Heart left ventricle (tissue), 16 donors: ENCODE measurements at regions not wholly inside any gene's neighbourhood (a gene's known extent, or its start where the extent isn't known, plus 50 kb on each side); places are given as distances from the start of the nearest gene placed in this dataset.

Experiments
- ATAC-seq, 4 donors: fragments of 200-7000 bp; cut with Tn5 transposase; one replicate each; pipeline ENCODE4 v1.9.1; 2020 to 2022; ENCODE audit warnings: moderate library complexity in 4 of 4, mild to moderate bottlenecking in 3 of 4, moderate number of reproducible peaks in 1 of 4
- DNase-seq, 5 donors: peaks; one replicate each; pipeline ENCODE4 v3.0.0-alpha.2; 2020
- H3K27ac ChIP-seq, 12 donors: fragments of 200-600 bp; sonication (generic) in 4 of 12; one replicate each; pipeline versions ENCODE4 v1.5.0 to v1.8.0; 2016 to 2022; ENCODE audit warnings: mild to moderate bottlenecking in 2 of 12
- H3K27me3 ChIP-seq, 9 donors: fragments of 200-600 bp; sonication (generic) in 2 of 9; one replicate each; pipeline versions ENCODE4 v1.5.1 to v1.8.0; 2016 to 2022; ENCODE audit warnings: mild to moderate bottlenecking in 3 of 9
- H3K36me3 ChIP-seq, 9 donors: fragments of 200-600 bp; sonication (generic) in 2 of 9; one replicate each; pipeline versions ENCODE4 v1.5.0 to v1.8.0; 2018 to 2022; ENCODE audit warnings: mild to moderate bottlenecking in 2 of 9
- H3K4me1 ChIP-seq, 12 donors: fragments of 200-600 bp; sonication (generic) in 4 of 12; one replicate each; pipeline versions ENCODE4 v1.5.0 to v1.8.0; 2016 to 2022; ENCODE audit warnings: mild to moderate bottlenecking in 3 of 12
- H3K4me3 ChIP-seq, 12 donors: fragments of 200-600 bp; sonication (generic) in 4 of 12; one replicate each; pipeline versions ENCODE4 v1.5.0 to v1.8.0; 2017 to 2022; ENCODE audit warnings: mild to moderate bottlenecking in 9 of 12, moderate library complexity in 4 of 12
- H3K9me3 ChIP-seq, 12 donors: fragments of 200-600 bp; sonication (generic) in 4 of 12; one replicate each; pipeline versions ENCODE4 v1.5.0 to v1.8.0; 2016 to 2022; ENCODE audit warnings: mild to moderate bottlenecking in 1 of 12
- POLR2A ChIP-seq, 2 donors: fragments of 450-650 bp; IDR thresholded peaks; one replicate each; pipeline ENCODE4 v1.6.1; 2017; ENCODE audit warnings: antibody characterized with exemption in 2 of 2, mild to moderate bottlenecking in 2 of 2, moderate library complexity in 2 of 2
- WGBS, 4 donors: extraction: QIAGEN DNeasy Blood & Tissue Kit in 2 of 4; methylation state at CpG; one replicate each; pipeline versions ENCODE4 v1.1.5 to v1.1.7; 2013 to 2018; 5-methylcytosine and 5-hydroxymethylcytosine counted together
- intact Hi-C, 10 donors: fragments of 100-400 bp; cut with DNase I; formaldehyde crosslinking; loops; one replicate each; pipeline versions ENCODE4 v1.11.1 to v1.14.2; 2022
- TF ChIP-seq, protein P1 (sequence below), 12 donors: fragments of 200-600 bp; sonication (generic) in 4 of 12; IDR thresholded peaks; one replicate each; pipeline versions ENCODE4 v1.5.0 to v1.8.0; 2018 to 2022; ENCODE audit warnings: antibody characterized with exemption in 12 of 12, mild to moderate bottlenecking in 5 of 12
- donor health status: ischemic (EF 13 %, LVEDD 7.1; RV severe dilation, severe dysfunction).
- donor health status: healthy with polysubstance abuse.
- donor health status: DM: no; HTN: yes; CAD: no.
- donor health status: DM: no; HTN: no; CAD: no.
- donor health status: ischemic (EF 25% LVEDD 6.9; RV normal size, moderate dysfunction).
- donor health status: ischemic (EF 25% LVEDD 5.7; RV mildly dilated, moderate dysfunction).
- donor health status: healthy.
- donor health status: DM: yes; HTN: yes; CAD: no.
- donor health status: ischemic (EF 35%, LVEDD 5.7; RV mildly dilated, moderate dysfunction).
- donor health status: nonischemic (EF 11% LVEDD 7.7; RV severe dilation, severe dysfunction).
- donor health status: DM: yes; HTN: yes; CAD: no.
- donor health status: PGD.
- donor health status: ischemic (EF 29% LVEDD 5.4; RV normal size, mild dysfunction).
- donor health status: nonischemic (EF 23%, LVEDD 6.1; RV moderate dilation, normal function).

DNA sequence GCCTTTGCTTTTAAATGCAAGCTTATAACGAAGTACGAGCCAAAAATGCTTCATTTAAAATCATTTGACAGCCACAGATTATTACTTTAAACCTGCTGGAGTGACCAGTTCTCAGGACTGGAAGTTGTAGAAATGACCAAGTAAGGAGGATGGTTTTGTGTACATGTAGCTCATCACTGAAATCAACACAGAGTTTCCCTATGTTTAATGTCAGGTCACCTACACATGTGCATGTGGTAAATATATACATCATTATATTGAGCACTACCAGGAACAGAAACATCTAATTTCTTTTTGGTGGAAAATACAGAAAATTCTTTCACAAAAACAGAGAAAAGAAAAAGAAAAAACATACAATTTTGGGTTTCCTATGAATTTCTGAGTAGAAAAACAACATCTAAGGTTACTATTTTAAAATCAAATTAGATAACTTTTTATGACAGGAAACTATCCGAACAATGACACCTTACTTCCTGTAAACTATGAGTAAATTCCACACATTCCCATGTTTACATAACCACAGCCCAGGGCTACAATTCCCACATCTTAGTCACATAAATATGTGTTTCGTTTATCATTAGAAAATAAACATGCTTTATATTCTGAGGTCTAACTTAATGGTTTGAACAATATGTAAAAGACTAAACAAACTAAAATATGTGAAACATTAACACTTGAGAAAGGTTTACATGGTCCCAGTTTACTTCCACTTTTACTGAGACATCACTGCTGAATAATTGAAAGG, 73.6 kb downstream of the ZNF281 start:
- Histone ChIP-seq H3K27me3 (no peaks in the 10 kb centered on the region), H3K4me3 (no peak overlapping the region), H3K36me3 (no peaks in the 10 kb centered on the region), H3K9me3 (no peaks in the 10 kb centered on the region), H3K4me1 (peaks cover 0 to 7% (median 0%) of the 10 kb centered on the region in 12 donors), H3K27ac (no peak overlapping the region)
- TF ChIP-seq POLR2A (IDR thresholded peaks at IDR 0.05): no peak
- TF ChIP-seq, protein P1, sequence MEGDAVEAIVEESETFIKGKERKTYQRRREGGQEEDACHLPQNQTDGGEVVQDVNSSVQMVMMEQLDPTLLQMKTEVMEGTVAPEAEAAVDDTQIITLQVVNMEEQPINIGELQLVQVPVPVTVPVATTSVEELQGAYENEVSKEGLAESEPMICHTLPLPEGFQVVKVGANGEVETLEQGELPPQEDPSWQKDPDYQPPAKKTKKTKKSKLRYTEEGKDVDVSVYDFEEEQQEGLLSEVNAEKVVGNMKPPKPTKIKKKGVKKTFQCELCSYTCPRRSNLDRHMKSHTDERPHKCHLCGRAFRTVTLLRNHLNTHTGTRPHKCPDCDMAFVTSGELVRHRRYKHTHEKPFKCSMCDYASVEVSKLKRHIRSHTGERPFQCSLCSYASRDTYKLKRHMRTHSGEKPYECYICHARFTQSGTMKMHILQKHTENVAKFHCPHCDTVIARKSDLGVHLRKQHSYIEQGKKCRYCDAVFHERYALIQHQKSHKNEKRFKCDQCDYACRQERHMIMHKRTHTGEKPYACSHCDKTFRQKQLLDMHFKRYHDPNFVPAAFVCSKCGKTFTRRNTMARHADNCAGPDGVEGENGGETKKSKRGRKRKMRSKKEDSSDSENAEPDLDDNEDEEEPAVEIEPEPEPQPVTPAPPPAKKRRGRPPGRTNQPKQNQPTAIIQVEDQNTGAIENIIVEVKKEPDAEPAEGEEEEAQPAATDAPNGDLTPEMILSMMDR (IDR thresholded peaks at IDR 0.05): no peak
- intact Hi-C loops: no loop called here
- 61 to 71% (median 67%) methylated on average over 4 of the region's 4 CpGs for WGBS, 4 donors
- no peak for DNase-seq
- ATAC-seq: no peak

DNA sequence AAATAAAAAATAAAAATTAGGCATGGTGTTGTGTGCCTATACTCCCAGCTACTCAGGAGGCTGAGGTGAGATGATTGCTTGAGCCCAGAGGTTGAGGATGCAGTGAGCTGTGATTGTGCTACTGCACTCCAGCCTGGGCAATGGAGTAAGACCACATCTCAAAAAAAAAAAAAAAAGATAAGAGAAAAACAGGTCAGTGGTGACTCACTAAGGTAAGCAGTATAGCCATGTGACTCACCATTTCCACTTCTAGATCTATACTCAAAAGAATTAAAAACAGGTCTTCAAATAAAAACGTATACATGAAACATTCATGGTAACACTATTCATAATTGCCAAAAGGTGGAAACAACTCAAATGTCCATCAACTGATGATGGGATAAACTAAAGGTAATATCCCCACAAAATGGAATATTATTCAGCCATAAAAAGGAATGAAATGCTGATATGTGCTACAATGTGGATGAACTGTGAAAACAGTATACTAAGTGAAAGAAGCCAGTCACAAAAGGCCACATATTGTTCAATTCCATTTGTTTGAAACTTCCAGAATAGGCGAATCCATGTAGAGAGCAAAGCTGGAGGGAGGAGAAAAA, 75.1 kb downstream of the ZNF281 start:
- no peaks in the 10 kb centered on the region for H3K9me3 ChIP-seq
- 92 to 98% (median 94%) methylated on average over 2 of the region's 2 CpGs for WGBS, 4 donors
- DNase-seq (no peak), ATAC-seq (no peak)
- intact Hi-C loops: no loop called here
- no peaks in the 10 kb centered on the region for H3K27me3 ChIP-seq
- H3K27ac ChIP-seq: no peak overlapping the region
- H3K36me3 ChIP-seq: no peaks in the 10 kb centered on the region
- no peak for TF ChIP-seq POLR2A (IDR thresholded peaks at IDR 0.05)
- TF ChIP-seq, protein P1 (IDR thresholded peaks at IDR 0.05): no peak
- peaks cover 0 to 7% (median 0%) of the 10 kb centered on the region in 12 donors for H3K4me1 ChIP-seq
- H3K4me3 ChIP-seq: no peak overlapping the region

DNA sequence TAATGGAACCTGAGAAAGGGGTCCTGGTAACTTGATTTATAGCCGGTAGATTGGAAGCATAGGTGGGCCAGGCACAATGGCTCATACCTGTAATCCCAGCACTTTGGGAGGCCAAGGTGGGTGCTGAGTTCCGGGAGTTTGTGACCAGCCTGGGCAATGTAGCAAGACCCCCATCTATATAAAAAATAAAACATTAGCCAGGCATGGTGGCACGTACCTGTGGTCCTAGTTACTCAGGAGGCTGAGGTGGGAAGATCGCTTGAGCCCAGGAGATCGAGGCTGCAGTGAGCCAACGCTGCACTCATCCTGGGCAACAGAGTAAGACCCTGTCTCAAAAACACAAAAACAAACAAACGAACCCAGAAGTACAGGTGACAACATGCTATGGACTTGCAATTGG, 76.5 kb downstream of the ZNF281 start:
- WGBS, 4 donors: 94 to 99% (median 96%) methylated on average over 7 of the region's 7 CpGs
- no peak for TF ChIP-seq POLR2A (IDR thresholded peaks at IDR 0.05)
- TF ChIP-seq, protein P1 (IDR thresholded peaks at IDR 0.05): no peak
- intact Hi-C loops: no loop called here
- Histone ChIP-seq H3K9me3 (no peaks in the 10 kb centered on the region), H3K4me1 (peaks cover 0 to 7% (median 0%) of the 10 kb centered on the region in 12 donors), H3K4me3 (no peak overlapping the region), H3K36me3 (no peaks in the 10 kb centered on the region), H3K27ac (no peak overlapping the region), H3K27me3 (no peaks in the 10 kb centered on the region)
- ATAC-seq (no peak), DNase-seq (no peak)

DNA sequence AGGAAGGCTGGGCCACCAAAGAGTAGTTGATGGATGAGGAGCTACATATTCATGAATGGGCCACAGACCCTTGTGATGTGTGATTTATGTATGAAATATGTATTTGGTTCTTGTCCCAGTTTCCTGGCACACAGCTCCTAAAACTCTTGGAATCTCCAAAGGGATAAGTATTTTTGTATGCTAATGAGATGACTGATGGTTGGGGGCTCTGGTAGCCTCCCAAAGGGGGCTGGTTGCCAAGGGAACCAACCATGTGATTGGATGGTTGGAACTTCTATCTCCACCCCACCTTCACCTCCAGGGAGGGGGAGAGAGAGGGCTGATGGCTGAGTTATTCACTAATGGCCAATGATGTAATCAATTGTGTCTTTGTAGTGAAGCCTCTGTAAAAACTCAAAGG, 77.1 kb downstream of the ZNF281 start:
- TF ChIP-seq POLR2A (IDR thresholded peaks at IDR 0.05): no peak
- TF ChIP-seq, protein P1 (IDR thresholded peaks at IDR 0.05): no peak
- Histone ChIP-seq H3K36me3 (no peaks in the 10 kb centered on the region), H3K27ac (no peak overlapping the region), H3K9me3 (no peaks in the 10 kb centered on the region), H3K27me3 (no peaks in the 10 kb centered on the region), H3K4me3 (no peak overlapping the region), H3K4me1 (peaks cover 0 to 7% (median 0%) of the 10 kb centered on the region in 12 donors)
- no peak for ATAC-seq
- no peak for DNase-seq
- intact Hi-C loops: no loop called here
